CD4-positive, CD25-positive, alpha-beta regulatory T cell (primary cell): ENCODE measurements at regions not wholly inside any gene's neighbourhood (a gene's known extent, or its start where the extent isn't known, plus 50 kb on each side); places are given as distances from the start of the nearest gene placed in this dataset.

Source experiments
- ATAC-seq, 2 donors: fragments of 150-1000 bp; cut with Tn5 transposase; one replicate each; pipeline ENCODE4 v1.10.0; 2021; ENCODE audit warnings: low read depth in 2 of 2, moderate number of reproducible peaks in 2 of 2, moderate library complexity in 1 of 2
- DNase-seq, 3 donors: peaks; one replicate each; pipeline versions ENCODE4 v3.0.0 to v3.0.0-alpha.2; 2012 to 2022; ENCODE audit warnings: mixed read lengths in 1 of 3
- H3K27ac ChIP-seq: one replicate; pipeline ENCODE4 v1.7.0; 2013; ENCODE audit warnings: mild to moderate bottlenecking, low read length; ENCODE audit not compliant: insufficient read depth, poor library complexity, severe bottlenecking
- H3K27me3 ChIP-seq: one replicate; pipeline ENCODE4 v1.7.0; 2013; ENCODE audit warnings: low read length; ENCODE audit not compliant: control insufficient read depth, insufficient read depth
- H3K36me3 ChIP-seq: one replicate; pipeline ENCODE4 v1.7.0; 2013; ENCODE audit warnings: mild to moderate bottlenecking, low read length, moderate library complexity; ENCODE audit not compliant: control insufficient read depth, insufficient read depth
- H3K4me1 ChIP-seq: 2 replicates; pipeline ENCODE4 v1.7.0; 2013; ENCODE audit warnings: mild to moderate bottlenecking, low read length; ENCODE audit not compliant: insufficient read depth, control insufficient read depth, poor library complexity, severe bottlenecking
- H3K4me3 ChIP-seq: one replicate; pipeline ENCODE4 v1.7.0; 2013; ENCODE audit warnings: low read depth, mild to moderate bottlenecking, low read length, moderate library complexity
- H3K9me3 ChIP-seq, 2 experiments: 1 replicate in 1 of 2; 2 replicates in 1 of 2; pipeline ENCODE4 v1.7.0; 2013; ENCODE audit warnings: low read length in 2 of 2, mild to moderate bottlenecking in 1 of 2, moderate library complexity in 1 of 2; ENCODE audit not compliant: control insufficient read depth in 2 of 2
- H3K27ac Mint-ChIP-seq, 3 donors: one replicate each; pipeline ENCODE4 v1.8.0; 2020 to 2022; ENCODE audit warnings: mild to moderate bottlenecking in 3 of 3, mixed read lengths in 3 of 3, moderate library complexity in 2 of 3
- H3K27me3 Mint-ChIP-seq: one replicate; pipeline ENCODE4 v1.8.0; 2022; ENCODE audit warnings: mild to moderate bottlenecking, mixed read lengths
- H3K36me3 Mint-ChIP-seq: one replicate; pipeline ENCODE4 v1.8.0; 2020; ENCODE audit warnings: mixed read lengths
- H3K4me1 Mint-ChIP-seq, 4 donors: one replicate each; pipeline ENCODE4 v1.8.0; 2020 to 2022; ENCODE audit warnings: mixed read lengths in 4 of 4, mild to moderate bottlenecking in 1 of 4
- H3K4me3 Mint-ChIP-seq, 4 donors: one replicate each; pipeline ENCODE4 v1.8.0; 2020 to 2022; ENCODE audit warnings: mild to moderate bottlenecking in 4 of 4, mixed read lengths in 4 of 4, moderate library complexity in 3 of 4
- H3K9me3 Mint-ChIP-seq, 7 donors: one replicate each; pipeline ENCODE4 v1.8.0; 2020 to 2022; ENCODE audit warnings: mixed read lengths in 7 of 7, mild to moderate bottlenecking in 3 of 7, moderate library complexity in 2 of 7

DNA sequence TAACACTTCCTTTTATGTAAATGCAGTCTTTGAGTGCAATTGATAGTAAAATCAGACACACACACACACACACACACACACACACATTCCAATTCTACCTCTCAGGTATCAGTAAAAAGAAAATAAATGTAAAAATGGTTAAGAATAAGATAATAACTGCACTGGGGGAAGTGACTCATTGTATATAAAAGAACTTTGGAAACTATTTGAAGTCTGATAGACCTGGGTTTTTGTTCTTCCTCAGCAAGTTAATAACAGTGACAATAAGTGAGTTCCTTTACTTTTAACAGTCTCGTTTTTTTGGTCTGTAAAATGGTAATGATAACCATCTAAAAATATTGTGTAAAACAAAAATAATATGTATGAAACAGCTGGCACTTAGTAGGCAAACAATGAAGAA lies 1815.0 kb downstream of the MRPL39 start:
- H3K4me1 Mint-ChIP-seq, result no peaks in the 10 kb centered on the region
- no peaks in the 10 kb centered on the region for H3K27me3 Mint-ChIP-seq
- Histone ChIP-seq H3K9me3 (peaks cover 0 to 2% of the 10 kb centered on the region in 2 experiments), H3K4me3 (no peak overlapping the region), H3K27me3 (no peaks in the 10 kb centered on the region), H3K36me3 (no peaks in the 10 kb centered on the region), H3K4me1 (no peaks in the 10 kb centered on the region), H3K27ac (no peak overlapping the region)
- H3K4me3 Mint-ChIP-seq, result no peak overlapping the region
- no peak overlapping the region for H3K27ac Mint-ChIP-seq
- no peak for ATAC-seq
- H3K36me3 Mint-ChIP-seq, result no peaks in the 10 kb centered on the region
- DNase-seq, result no peak
- H3K9me3 Mint-ChIP-seq, result peaks cover 0 to 5% (median 4%) of the 10 kb centered on the region in 7 donors

DNA sequence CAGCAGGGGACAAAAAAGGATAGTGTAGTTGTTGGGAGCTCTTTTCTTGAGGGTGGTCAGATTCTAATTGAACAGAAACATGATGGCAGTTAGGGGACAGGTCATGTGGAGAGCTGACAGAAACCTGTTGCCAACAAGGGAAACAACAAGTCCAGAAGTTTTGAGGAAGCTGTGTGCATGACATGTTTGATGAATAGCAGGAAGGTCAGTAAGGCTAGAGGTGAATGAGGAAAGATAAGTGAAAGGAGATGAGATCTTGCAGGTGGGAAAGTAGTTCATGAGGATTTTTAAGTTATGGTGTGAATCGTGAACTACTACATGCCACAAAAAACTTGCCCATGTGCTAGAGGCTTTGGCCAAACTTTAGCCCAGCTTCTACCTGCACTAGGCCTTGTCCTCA lies 1817.4 kb downstream of the MRPL39 start:
- H3K4me1 ChIP-seq, result no peaks in the 10 kb centered on the region
- H3K4me3 Mint-ChIP-seq, result peak overlapping the region in 1 of 4 donors; percentile 58
- no peak for ATAC-seq
- H3K27ac ChIP-seq, result no peak overlapping the region
- H3K9me3 ChIP-seq, result no peaks in the 10 kb centered on the region
- DNase-seq, result no peak
- H3K27ac Mint-ChIP-seq, result peak overlapping the region in 1 of 3 donors; percentile 86
- H3K4me1 Mint-ChIP-seq, result no peaks in the 10 kb centered on the region
- H3K36me3 ChIP-seq, result no peaks in the 10 kb centered on the region
- no peak overlapping the region for H3K4me3 ChIP-seq
- H3K9me3 Mint-ChIP-seq, result peaks cover 0 to 5% (median 2%) of the 10 kb centered on the region in 7 donors
- no peaks in the 10 kb centered on the region for H3K36me3 Mint-ChIP-seq
- no peaks in the 10 kb centered on the region for H3K27me3 Mint-ChIP-seq
- no peaks in the 10 kb centered on the region for H3K27me3 ChIP-seq

DNA sequence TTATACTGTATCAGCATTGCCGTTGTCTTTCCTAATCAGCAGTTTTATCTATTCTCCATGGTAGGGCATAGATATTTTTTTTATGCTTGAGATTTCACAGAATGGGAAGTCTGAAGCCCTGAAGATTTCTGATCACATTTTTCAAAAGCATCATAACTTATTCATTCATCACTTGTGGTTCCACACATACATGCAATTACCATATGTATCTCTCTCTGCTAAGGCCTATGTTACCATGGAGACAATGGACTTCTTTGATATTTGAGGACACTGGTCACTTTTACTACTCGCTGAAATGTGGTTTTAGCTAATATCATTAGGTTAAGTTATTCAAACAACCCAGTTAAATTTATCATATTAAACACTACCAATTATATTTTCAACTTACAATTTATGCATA lies 1827.0 kb downstream of the MRPL39 start:
- H3K27ac Mint-ChIP-seq, result no peak overlapping the region
- H3K9me3 Mint-ChIP-seq, result peaks cover 0 to 7% (median 2%) of the 10 kb centered on the region in 7 donors
- DNase-seq (no peak), ATAC-seq (no peak)
- Histone ChIP-seq H3K4me1 (no peaks in the 10 kb centered on the region), H3K27ac (no peak overlapping the region), H3K36me3 (no peaks in the 10 kb centered on the region), H3K9me3 (no peaks in the 10 kb centered on the region), H3K4me3 (no peak overlapping the region), H3K27me3 (no peaks in the 10 kb centered on the region)
- no peak overlapping the region for H3K4me3 Mint-ChIP-seq
- no peaks in the 10 kb centered on the region for H3K27me3 Mint-ChIP-seq
- H3K4me1 Mint-ChIP-seq, result no peaks in the 10 kb centered on the region
- no peaks in the 10 kb centered on the region for H3K36me3 Mint-ChIP-seq

DNA sequence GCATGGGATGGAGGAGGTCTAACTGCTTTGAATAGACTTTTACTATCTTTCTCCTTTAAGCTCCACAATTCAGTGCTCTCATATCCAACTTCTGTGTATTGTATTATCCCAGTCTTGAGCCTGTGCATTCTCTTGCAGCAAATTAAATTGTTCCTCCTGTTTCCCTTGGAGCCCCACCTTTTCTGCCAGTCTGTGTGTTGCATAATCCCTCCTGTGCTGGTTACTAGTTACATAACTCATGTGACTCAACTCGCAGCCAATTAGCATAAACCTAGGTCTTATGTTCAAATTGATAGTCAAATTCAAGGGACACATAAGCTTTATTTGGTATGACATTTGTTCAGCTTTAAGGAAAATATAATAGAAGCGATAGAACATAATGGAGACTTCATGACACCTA lies 1863.5 kb downstream of the MRPL39 start:
- ATAC-seq, result no peak
- Mint-ChIP-seq H3K4me1 (no peaks in the 10 kb centered on the region), H3K9me3 (peaks cover 1 to 20% (median 7%) of the 10 kb centered on the region in 7 donors), H3K36me3 (no peaks in the 10 kb centered on the region), H3K27ac (no peak overlapping the region), H3K4me3 (no peak overlapping the region), H3K27me3 (no peaks in the 10 kb centered on the region)
- no peak overlapping the region for H3K27ac ChIP-seq
- no peak for DNase-seq
- no peaks in the 10 kb centered on the region for H3K36me3 ChIP-seq
- no peaks in the 10 kb centered on the region for H3K27me3 ChIP-seq
- H3K4me1 ChIP-seq, result no peaks in the 10 kb centered on the region
- H3K9me3 ChIP-seq, result peaks cover 0 to 10% of the 10 kb centered on the region in 2 experiments
- H3K4me3 ChIP-seq, result no peak overlapping the region

DNA sequence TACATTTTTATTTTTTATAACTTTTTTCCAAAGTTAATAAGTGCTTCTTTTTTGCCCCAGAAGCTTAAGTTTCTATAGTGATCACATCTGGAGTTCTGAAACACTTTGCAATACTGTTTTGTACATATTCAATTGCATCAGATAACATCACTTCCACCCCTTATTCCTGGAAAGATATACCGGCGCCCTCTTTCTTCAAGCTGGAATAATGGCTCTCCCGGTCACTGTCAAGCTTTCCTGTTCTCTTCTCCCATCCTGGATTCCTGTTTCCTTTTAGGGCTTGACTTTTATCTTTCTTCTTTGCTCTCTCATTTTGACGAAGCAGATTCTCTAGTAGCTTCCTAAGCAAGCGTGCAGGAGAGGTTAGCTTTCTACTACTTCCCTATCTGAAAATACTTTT lies 1866.8 kb downstream of the MRPL39 start:
- Histone ChIP-seq H3K36me3 (no peaks in the 10 kb centered on the region), H3K9me3 (peaks cover 0 to 5% of the 10 kb centered on the region in 2 experiments), H3K27me3 (no peaks in the 10 kb centered on the region), H3K27ac (no peak overlapping the region), H3K4me3 (no peak overlapping the region), H3K4me1 (no peaks in the 10 kb centered on the region)
- ATAC-seq (no peak), DNase-seq (no peak)
- Mint-ChIP-seq H3K4me1 (no peaks in the 10 kb centered on the region), H3K9me3 (peaks cover 1 to 13% (median 7%) of the 10 kb centered on the region in 7 donors), H3K27me3 (no peaks in the 10 kb centered on the region), H3K27ac (peak overlapping the region in 1 of 3 donors; percentile 39), H3K4me3 (no peak overlapping the region), H3K36me3 (no peaks in the 10 kb centered on the region)

DNA sequence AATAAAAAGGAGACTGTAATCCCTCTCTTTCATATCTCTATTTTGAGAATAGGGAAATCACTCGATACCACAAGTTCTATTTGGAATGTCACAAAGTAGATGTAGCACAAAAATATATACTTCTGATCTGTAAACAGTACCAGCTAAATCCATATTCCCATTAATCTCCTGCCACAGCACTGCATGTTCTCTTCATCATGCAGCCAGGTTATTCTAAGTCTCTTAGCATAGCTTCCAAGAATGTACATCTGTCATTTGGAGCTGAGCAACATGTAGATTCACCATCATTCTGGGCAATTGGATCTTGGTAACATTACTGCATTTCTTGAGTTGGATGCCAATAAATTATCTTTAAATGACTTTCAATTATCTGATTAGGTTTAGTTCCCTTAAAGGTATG lies 1874.5 kb downstream of the MRPL39 start:
- Histone ChIP-seq H3K27me3 (no peaks in the 10 kb centered on the region), H3K4me1 (no peaks in the 10 kb centered on the region), H3K9me3 (no peaks in the 10 kb centered on the region), H3K27ac (no peak overlapping the region), H3K4me3 (no peak overlapping the region), H3K36me3 (no peaks in the 10 kb centered on the region)
- Mint-ChIP-seq H3K27me3 (no peaks in the 10 kb centered on the region), H3K9me3 (peaks cover 0 to 10% (median 2%) of the 10 kb centered on the region in 7 donors), H3K27ac (no peak overlapping the region), H3K4me1 (no peaks in the 10 kb centered on the region), H3K36me3 (no peaks in the 10 kb centered on the region), H3K4me3 (no peak overlapping the region)
- no peak for ATAC-seq
- no peak for DNase-seq

DNA sequence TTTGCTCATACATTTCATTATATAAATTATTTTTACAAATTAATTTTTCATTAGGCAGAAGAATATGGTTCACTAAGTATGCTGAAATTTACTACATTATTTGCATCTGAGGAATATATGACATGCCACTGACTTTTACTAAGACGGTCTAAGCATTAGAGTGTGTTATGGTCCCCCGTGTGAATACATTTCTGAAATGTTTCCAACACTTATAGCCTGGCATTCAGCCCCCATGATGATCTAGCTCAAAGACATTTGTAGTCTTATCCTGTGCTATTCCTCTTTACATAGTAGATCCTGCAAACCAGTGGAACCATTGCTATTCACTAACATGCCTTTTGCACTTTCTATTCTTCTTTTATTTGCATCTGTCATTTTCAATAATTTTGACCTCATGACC lies 1878.0 kb downstream of the MRPL39 start:
- no peaks in the 10 kb centered on the region for H3K4me1 Mint-ChIP-seq
- no peaks in the 10 kb centered on the region for H3K36me3 Mint-ChIP-seq
- no peak overlapping the region for H3K4me3 Mint-ChIP-seq
- H3K27me3 Mint-ChIP-seq, result no peaks in the 10 kb centered on the region
- no peaks in the 10 kb centered on the region for H3K36me3 ChIP-seq
- no peak overlapping the region for H3K27ac Mint-ChIP-seq
- no peak overlapping the region for H3K27ac ChIP-seq
- H3K4me3 ChIP-seq, result no peak overlapping the region
- ATAC-seq (no peak), DNase-seq (no peak)
- H3K9me3 Mint-ChIP-seq, result peaks cover 0 to 9% (median 4%) of the 10 kb centered on the region in 7 donors
- H3K27me3 ChIP-seq, result no peaks in the 10 kb centered on the region
- peaks cover 0 to 5% of the 10 kb centered on the region in 2 experiments for H3K9me3 ChIP-seq
- H3K4me1 ChIP-seq, result no peaks in the 10 kb centered on the region

DNA sequence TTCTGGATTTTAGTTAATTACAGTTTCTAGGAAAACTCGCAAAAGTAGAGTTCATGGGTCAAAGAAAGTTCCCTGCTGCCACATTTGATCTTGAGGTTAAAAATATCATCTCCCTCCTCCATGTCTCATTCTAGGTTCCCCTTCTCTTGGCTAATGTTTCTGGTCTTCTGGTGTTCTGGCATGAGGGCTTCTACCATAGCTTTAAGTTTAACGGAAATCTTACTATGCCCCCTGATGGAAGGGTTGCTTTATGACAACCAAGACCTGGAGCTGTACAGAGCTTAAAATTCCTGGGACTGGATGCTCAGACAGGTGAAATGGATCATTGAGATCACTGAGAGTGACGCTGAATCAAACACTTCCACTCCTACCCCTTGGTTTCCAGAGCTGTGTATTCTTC lies 1881.7 kb downstream of the MRPL39 start:
- ATAC-seq, result no peak
- no peak overlapping the region for H3K4me3 Mint-ChIP-seq

More for the DNA sequence above, 1881.7 kb downstream of the MRPL39 start:
- H3K36me3 ChIP-seq, result no peaks in the 10 kb centered on the region
- H3K27ac ChIP-seq, result no peak overlapping the region
- H3K9me3 Mint-ChIP-seq, result peaks cover 0 to 19% (median 8%) of the 10 kb centered on the region in 7 donors
- H3K27ac Mint-ChIP-seq, result no peak overlapping the region
- no peaks in the 10 kb centered on the region for H3K4me1 Mint-ChIP-seq
- peaks cover 0 to 5% of the 10 kb centered on the region in 2 experiments for H3K9me3 ChIP-seq
- H3K27me3 ChIP-seq, result no peaks in the 10 kb centered on the region
- no peak for DNase-seq
- H3K4me3 ChIP-seq, result no peak overlapping the region
- no peaks in the 10 kb centered on the region for H3K36me3 Mint-ChIP-seq
- no peaks in the 10 kb centered on the region for H3K4me1 ChIP-seq
- H3K27me3 Mint-ChIP-seq, result no peaks in the 10 kb centered on the region
